GM23338 (cell line): ENCODE measurements at regions not wholly inside any gene's neighbourhood (a gene's known extent, or its start where the extent isn't known, plus 50 kb on each side); places are given as distances from the start of the nearest gene placed in this dataset.

Experiments
- CREB1 ChIP-seq: fragments of 250-450 bp; sonication (Bioruptor Pico); IDR thresholded peaks from 2 replicates; pipeline ENCODE4 v1.5.0; 2020; ENCODE audit warnings: low read depth, mild to moderate bottlenecking, moderate library complexity
- CTCF ChIP-seq, 2 experiments: fragments of 200-600 bp in 1 of 2; sonication (generic) in 1 of 2; conservative IDR thresholded peaks; 2 replicates each; pipeline versions ENCODE4 v1.5.1 to v1.6.1; 2016 to 2017; ENCODE audit warnings: antibody characterized with exemption in 2 of 2, low read depth in 2 of 2, mild to moderate bottlenecking in 2 of 2, moderate library complexity in 1 of 2
- EZH2 ChIP-seq: fragments of 200-600 bp; sonication (generic); IDR thresholded peaks from one replicate; pipeline ENCODE4 v1.8.0; 2017; ENCODE audit warnings: antibody characterized with exemption, mild to moderate bottlenecking, low read depth; ENCODE audit not compliant: unreplicated experiment
- EZH2phosphoT487 ChIP-seq: fragments of 200-600 bp; sonication (generic); IDR thresholded peaks from one replicate; pipeline ENCODE4 v1.8.1; 2018; ENCODE audit warnings: antibody characterized with exemption; ENCODE audit not compliant: unreplicated experiment
- JUNB ChIP-seq: IDR thresholded peaks from one replicate; pipeline ENCODE4 v1.6.1; 2016; ENCODE audit warnings: antibody characterized with exemption; ENCODE audit not compliant: unreplicated experiment
- NANOG ChIP-seq: IDR thresholded peaks from 2 replicates; pipeline ENCODE4 v1.6.1; 2016; ENCODE audit warnings: antibody characterized with exemption, borderline replicate concordance
- POLR2AphosphoS5 ChIP-seq: IDR thresholded peaks from 2 replicates; pipeline ENCODE4 v1.6.1; 2016; ENCODE audit warnings: antibody characterized with exemption, low read depth
- REST ChIP-seq: IDR thresholded peaks from one replicate; pipeline ENCODE4 v1.6.1; 2018; ENCODE audit warnings: antibody characterized with exemption; ENCODE audit not compliant: unreplicated experiment
- STAT1 ChIP-seq: IDR thresholded peaks from one replicate; pipeline ENCODE4 v1.6.1; 2016; ENCODE audit warnings: antibody characterized with exemption; ENCODE audit not compliant: unreplicated experiment
- ZNF331 ChIP-seq: fragments of 250-450 bp; sonication (Bioruptor Pico); IDR thresholded peaks from 2 replicates; pipeline ENCODE4 v1.5.0; 2020; ENCODE audit warnings: low read depth, mild to moderate bottlenecking, moderate library complexity
- ZNF462 ChIP-seq: fragments of 250-450 bp; sonication (Bioruptor Pico); IDR thresholded peaks from 2 replicates; pipeline ENCODE4 v1.5.0; 2020; ENCODE audit warnings: mild to moderate bottlenecking, moderate library complexity
- TF ChIP-seq, protein P1 (sequence below): IDR thresholded peaks from 2 replicates; pipeline ENCODE4 v1.6.1; 2016; ENCODE audit warnings: antibody characterized with exemption

GRCh38 chr2:161571051-161571429, 53.2 kb upstream of the SLC4A10 start:
- TF ChIP-seq CTCF (conservative IDR thresholded peaks at IDR 0.05; ENCODE audit: low read depth in 2 of 2) (no peak), REST (no peak), EZH2 (no peak), JUNB (no peak), POLR2AphosphoS5 (no peak), CREB1 (CRISPR knock-in tag) (no peak), EZH2phosphoT487 (no peak), STAT1 (no peak), NANOG (no peak), ZNF331 (CRISPR knock-in tag) (no peak), ZNF462 (CRISPR knock-in tag) (no peak)
- TF ChIP-seq, protein P1, sequence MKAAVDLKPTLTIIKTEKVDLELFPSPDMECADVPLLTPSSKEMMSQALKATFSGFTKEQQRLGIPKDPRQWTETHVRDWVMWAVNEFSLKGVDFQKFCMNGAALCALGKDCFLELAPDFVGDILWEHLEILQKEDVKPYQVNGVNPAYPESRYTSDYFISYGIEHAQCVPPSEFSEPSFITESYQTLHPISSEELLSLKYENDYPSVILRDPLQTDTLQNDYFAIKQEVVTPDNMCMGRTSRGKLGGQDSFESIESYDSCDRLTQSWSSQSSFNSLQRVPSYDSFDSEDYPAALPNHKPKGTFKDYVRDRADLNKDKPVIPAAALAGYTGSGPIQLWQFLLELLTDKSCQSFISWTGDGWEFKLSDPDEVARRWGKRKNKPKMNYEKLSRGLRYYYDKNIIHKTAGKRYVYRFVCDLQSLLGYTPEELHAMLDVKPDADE, result no peak
